Peyer's patch (tissue), 4 donors: ENCODE measurements at regions not wholly inside any gene's neighbourhood (a gene's known extent, or its start where the extent isn't known, plus 50 kb on each side); places are given as distances from the start of the nearest gene placed in this dataset.

Source experiments
- POLR2A ChIP-seq, 2 donors: fragments of 450-650 bp; IDR thresholded peaks; one replicate each; pipeline ENCODE4 v1.5.1; 2017; ENCODE audit warnings: antibody characterized with exemption in 2 of 2, mild to moderate bottlenecking in 2 of 2, moderate library complexity in 2 of 2
- TF ChIP-seq, protein P1 (sequence below), 6 experiments: fragments of 450-650 bp in 4 of 6; fragments of 200-600 bp in 2 of 6; sonication (generic) in 1 of 6; IDR thresholded peaks; one replicate each; pipeline ENCODE4 v1.5.1; 2017 to 2019; ENCODE audit warnings: antibody characterized with exemption in 6 of 6, mild to moderate bottlenecking in 3 of 6, moderate library complexity in 1 of 6

- TF ChIP-seq, protein P1, sequence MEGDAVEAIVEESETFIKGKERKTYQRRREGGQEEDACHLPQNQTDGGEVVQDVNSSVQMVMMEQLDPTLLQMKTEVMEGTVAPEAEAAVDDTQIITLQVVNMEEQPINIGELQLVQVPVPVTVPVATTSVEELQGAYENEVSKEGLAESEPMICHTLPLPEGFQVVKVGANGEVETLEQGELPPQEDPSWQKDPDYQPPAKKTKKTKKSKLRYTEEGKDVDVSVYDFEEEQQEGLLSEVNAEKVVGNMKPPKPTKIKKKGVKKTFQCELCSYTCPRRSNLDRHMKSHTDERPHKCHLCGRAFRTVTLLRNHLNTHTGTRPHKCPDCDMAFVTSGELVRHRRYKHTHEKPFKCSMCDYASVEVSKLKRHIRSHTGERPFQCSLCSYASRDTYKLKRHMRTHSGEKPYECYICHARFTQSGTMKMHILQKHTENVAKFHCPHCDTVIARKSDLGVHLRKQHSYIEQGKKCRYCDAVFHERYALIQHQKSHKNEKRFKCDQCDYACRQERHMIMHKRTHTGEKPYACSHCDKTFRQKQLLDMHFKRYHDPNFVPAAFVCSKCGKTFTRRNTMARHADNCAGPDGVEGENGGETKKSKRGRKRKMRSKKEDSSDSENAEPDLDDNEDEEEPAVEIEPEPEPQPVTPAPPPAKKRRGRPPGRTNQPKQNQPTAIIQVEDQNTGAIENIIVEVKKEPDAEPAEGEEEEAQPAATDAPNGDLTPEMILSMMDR (IDR thresholded peaks at IDR 0.05), result no peak
- TF ChIP-seq POLR2A (IDR thresholded peaks at IDR 0.05), result no peak
Observed at GRCh38 chr5:174247301-174247700, 201.8 kb downstream of the NSG2 start.
